RKO (cell line): ENCODE measurements at regions not wholly inside any gene's neighbourhood (a gene's known extent, or its start where the extent isn't known, plus 50 kb on each side); places are given as distances from the start of the nearest gene placed in this dataset.

Experiments
- DNase-seq: peaks from one replicate; pipeline ENCODE4 v3.0.0-alpha.2; 2016; ENCODE audit warnings: low spot score

DNA sequence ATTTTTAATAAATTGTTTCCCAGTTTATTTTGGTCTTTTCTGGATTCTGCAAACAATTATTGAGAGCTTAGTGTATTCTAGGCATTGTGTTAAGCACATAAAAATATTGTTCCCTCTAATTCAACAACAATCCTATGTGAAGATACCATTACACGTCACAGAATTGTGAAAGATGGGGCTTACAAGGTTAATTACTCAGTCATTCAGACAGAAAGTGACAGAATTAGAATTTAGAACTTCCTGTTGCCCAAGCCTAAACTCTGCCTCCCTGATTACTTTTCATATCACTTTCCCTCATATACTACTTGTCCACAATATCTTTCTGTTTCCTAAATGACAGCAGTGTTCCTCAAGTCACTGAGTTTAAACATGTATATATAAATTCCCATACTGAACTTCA lies 186.7 kb upstream of the VEGFC start:
- DNase-seq, result peak; percentile 46

- DNase-seq, result no peak
Measured at GRCh38 chr4:176981074-176981473, 188.4 kb upstream of the VEGFC start.

GRCh38 chr4:176981551-176981950 lies 188.8 kb upstream of the VEGFC start:
- no peak for DNase-seq

- peak; percentile 100 for DNase-seq
Measured at GRCh38 chr4:176988226-176988625, 195.5 kb upstream of the VEGFC start.

DNA sequence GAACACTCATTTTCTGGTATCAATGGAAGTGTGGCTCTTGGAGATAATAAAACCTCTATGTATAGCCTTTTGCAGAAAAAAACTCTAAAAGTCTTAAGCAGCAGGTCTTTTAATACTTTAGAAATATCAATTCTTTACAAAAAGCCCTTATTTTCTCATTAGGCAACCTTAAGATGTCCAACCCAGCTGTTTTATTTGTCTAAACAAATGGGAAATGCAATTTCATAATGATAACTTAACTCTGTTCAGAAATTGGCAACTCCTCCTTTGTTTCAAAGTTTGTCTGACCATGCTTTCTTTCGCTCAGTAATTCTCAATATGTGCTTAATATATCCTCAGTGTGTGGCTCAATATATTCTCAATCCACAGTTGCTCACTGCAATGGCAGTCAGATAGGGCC lies 196.5 kb upstream of the VEGFC start:
- no peak for DNase-seq

GRCh38 chr4:176999935-177000543 lies 207.3 kb upstream of the VEGFC start:
- no peak for DNase-seq

- peak; percentile 62 for DNase-seq
Measured at GRCh38 chr4:177001271-177002175, 208.8 kb upstream of the VEGFC start.

DNA sequence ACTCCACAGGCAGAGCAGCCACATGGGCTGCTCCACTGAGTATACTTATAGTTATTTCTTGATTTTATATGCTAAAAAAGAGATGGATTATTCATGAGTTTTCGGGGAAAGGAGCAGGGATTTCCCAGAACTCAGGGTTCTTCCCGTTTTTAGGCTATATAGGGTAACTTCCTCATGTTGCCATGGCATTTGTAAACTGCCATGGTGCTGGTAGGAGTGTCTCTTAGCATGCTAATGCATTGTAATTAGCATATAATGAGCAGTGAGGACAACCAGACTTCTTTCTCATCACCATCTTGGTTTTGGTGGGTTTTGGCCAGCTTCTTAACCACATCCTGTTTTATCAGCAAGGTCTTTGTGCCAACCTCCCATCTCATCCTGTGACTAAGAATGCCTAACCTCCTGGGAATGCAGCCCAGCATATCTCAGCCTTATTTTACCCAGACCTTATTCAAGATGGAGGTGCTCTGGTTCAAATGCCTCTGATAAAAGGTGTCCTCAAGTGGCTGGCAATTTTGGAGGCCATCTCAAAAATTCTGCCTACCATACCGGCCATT lies 213.0 kb upstream of the VEGFC start:
- DNase-seq, result peak; percentile 99

- DNase-seq, result peak; percentile 57
Measured at GRCh38 chr4:177006331-177006730, 213.6 kb upstream of the VEGFC start.

- peak; percentile 96 for DNase-seq
Measured at GRCh38 chr4:177008071-177008835, 215.5 kb upstream of the VEGFC start.

DNA sequence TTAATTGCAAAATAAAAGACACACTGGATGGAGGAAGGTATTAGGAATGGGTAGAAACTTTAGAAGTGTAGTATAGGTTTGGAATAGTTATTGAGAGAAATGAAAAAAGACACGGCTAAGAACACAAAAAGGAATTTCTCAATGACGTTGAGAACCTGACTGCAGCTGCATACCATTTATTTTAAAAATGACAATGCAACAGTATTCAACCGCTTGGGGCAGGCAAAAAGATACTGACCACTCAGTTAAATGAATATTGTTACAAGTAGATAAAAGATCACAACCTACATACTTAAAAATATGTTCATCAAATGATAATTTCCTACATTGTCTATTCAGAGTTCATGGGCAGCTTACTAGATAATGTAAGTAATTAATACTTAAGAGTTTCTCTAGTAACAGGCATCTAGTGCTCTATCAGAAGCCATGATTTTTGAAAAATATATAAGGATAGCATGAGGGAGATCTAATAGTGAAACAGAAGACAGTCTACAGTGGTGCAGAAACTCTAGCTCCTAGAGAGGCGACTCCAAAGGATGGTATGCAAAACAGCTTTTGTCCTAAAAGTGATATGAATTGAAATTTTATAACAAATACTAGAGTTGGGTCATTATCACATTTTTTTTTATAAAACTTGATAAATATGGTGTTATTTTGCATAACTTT lies 216.2 kb upstream of the VEGFC start:
- peak; percentile 55 for DNase-seq

GRCh38 chr4:177010418-177010817 lies 217.7 kb upstream of the VEGFC start:
- peak; percentile 97 for DNase-seq

DNA sequence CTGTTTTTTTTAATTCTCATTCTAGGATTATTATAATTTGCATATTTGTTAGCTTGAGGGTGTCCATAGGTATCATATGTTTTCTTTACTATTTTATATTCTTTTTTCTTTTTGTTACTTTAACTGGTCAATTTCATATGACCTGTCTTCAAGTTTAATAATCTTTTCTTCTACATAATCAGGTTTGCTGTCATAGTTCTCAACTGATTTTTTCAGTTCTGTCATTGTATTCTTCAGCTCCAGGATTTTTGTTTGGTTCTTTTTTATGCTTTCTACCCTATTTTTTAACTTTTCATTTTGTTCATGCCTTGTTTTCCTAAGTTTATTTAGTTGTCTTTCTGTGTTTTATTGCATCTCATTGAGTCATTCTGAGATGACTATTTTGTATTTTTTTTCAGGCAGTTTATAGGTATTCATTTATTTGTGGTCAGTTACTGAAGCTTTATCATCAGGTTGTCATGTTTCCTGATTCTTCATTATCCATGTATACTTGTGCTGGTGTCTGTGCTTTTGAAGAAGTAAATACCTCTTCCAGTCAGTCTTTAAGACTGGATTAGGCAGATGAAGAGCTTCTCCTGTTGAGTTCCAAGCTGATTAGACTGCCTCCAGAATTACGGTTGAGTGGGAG lies 220.3 kb upstream of the VEGFC start:
- DNase-seq, result peak; percentile 51

- peak; percentile 37 for DNase-seq
Measured at GRCh38 chr4:177016541-177017141, 223.9 kb upstream of the VEGFC start.

GRCh38 chr4:177023951-177024350 lies 231.2 kb upstream of the VEGFC start:
- DNase-seq, result no peak

DNA sequence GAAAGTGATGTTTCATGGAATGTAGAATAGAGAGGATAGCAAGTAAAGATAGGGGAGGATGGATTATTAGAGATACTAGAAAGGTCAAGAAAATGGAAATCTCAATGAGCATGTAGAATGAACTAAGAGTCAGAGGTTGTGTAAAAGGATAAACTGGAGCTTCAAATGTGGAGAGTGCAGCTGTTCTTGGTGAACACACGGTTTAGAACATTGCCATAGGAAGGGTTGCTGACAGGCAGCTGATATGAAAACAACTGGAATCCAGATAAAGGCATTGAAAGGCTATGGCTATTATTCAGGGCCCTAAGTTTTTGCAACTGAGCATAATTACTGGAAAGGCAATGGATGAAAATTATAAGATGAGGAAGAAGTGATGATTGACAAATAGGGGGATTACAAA lies 239.6 kb upstream of the VEGFC start:
- DNase-seq, result no peak

DNA sequence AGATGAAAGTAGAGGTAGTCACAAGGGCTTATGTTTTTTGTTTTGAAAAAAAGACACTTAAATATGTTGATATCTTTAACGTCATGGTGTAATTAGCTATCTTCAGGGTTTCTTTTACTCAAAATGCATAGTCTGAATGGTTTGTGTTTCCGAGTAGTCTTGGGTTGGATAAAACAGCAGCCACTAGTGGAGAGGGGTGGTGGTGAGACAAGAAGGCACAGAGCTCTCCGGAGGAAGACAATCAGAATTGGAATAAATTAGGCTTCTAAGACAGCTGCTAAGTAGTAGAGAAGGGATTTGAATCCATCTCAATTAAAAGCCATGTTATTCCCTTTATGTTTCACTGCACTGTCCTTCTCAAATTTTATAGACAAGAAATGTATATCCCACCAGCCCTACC lies 240.4 kb upstream of the VEGFC start:
- no peak for DNase-seq

GRCh38 chr4:177033632-177034031 lies 240.9 kb upstream of the VEGFC start:
- DNase-seq, result no peak

GRCh38 chr4:177041356-177041755 lies 248.6 kb upstream of the VEGFC start:
- DNase-seq, result no peak

- DNase-seq, result peak; percentile 87
Measured at GRCh38 chr4:177047070-177047850, 254.5 kb upstream of the VEGFC start.
